Suprapubic skin (tissue), 4 donors: ENCODE measurements at regions not wholly inside any gene's neighbourhood (a gene's known extent, or its start where the extent isn't known, plus 50 kb on each side); places are given as distances from the start of the nearest gene placed in this dataset.

ENCODE experiments used
- POLR2A ChIP-seq, 2 donors: fragments of 450-650 bp; IDR thresholded peaks; one replicate each; pipeline ENCODE4 v1.6.1; 2017; ENCODE audit warnings: antibody characterized with exemption in 2 of 2, mild to moderate bottlenecking in 2 of 2, moderate library complexity in 2 of 2
- POLR2AphosphoS5 ChIP-seq, 3 donors: sonication (generic); formaldehyde crosslinking; IDR thresholded peaks; one replicate each; pipeline ENCODE4 v1.6.1; 2017; ENCODE audit warnings: antibody characterized with exemption in 3 of 3

- no peak for TF ChIP-seq POLR2A (IDR thresholded peaks at IDR 0.05)
- TF ChIP-seq POLR2AphosphoS5 (IDR thresholded peaks at IDR 0.05): no peak
These were observed 56.2 kb upstream of the POFUT2 start for GRCh38 chr21:45343891-45344290.
